Frontal cortex (tissue), 3 donors: ENCODE measurements at regions not wholly inside any gene's neighbourhood (a gene's known extent, or its start where the extent isn't known, plus 50 kb on each side); places are given as distances from the start of the nearest gene placed in this dataset.

Experiments used
- DNase-seq, 2 donors: peaks; one replicate each; pipeline ENCODE4 v3.0.0; 2012; ENCODE audit warnings: low spot score in 2 of 2
- FAIRE-seq: peaks from 2 replicates; lab custom pipeline; 2012; peaks lifted over from hg19 to GRCh38; lab: Jason Lieb, UNC
- donor health status: control.
- donor health status: control.
- donor health status: control.

- FAIRE-seq, result no peak
- DNase-seq, result no peak
Measured at GRCh38 chr12:90078344-90078743, 369.7 kb upstream of the ATP2B1 start.

GRCh38 chr12:90077756-90078155, 369.1 kb upstream of the ATP2B1 start:
- no peak for FAIRE-seq
- no peak for DNase-seq

- no peak for FAIRE-seq
- DNase-seq, result no peak
Measured at GRCh38 chr12:90076851-90077319, 368.2 kb upstream of the ATP2B1 start.

- no peak for DNase-seq
- no peak for FAIRE-seq
Measured at GRCh38 chr12:90075685-90076084, 367.0 kb upstream of the ATP2B1 start.

- no peak for FAIRE-seq
- no peak for DNase-seq
Measured at GRCh38 chr12:90074086-90074485, 365.4 kb upstream of the ATP2B1 start.

GRCh38 chr12:90071996-90072395, 363.4 kb upstream of the ATP2B1 start:
- no peak for FAIRE-seq

GRCh38 chr12:90069711-90070110, 361.1 kb upstream of the ATP2B1 start:
- FAIRE-seq (no peak), DNase-seq (no peak)

More at GRCh38 chr12:90071996-90072395, 363.4 kb upstream of the ATP2B1 start:
- DNase-seq, result no peak

- DNase-seq (no peak), FAIRE-seq (no peak)
Measured at GRCh38 chr12:90067791-90068190, 359.2 kb upstream of the ATP2B1 start.

- DNase-seq (no peak), FAIRE-seq (no peak)
Measured at GRCh38 chr12:90064852-90065801, 356.5 kb upstream of the ATP2B1 start.

- DNase-seq (no peak), FAIRE-seq (no peak)
Measured at GRCh38 chr12:90062799-90063198, 354.2 kb upstream of the ATP2B1 start.

GRCh38 chr12:90061809-90062208, 353.2 kb upstream of the ATP2B1 start:
- FAIRE-seq, result no peak
- no peak for DNase-seq

GRCh38 chr12:90060031-90060430, 351.4 kb upstream of the ATP2B1 start:
- no peak for DNase-seq
- FAIRE-seq, result no peak

- DNase-seq (no peak), FAIRE-seq (no peak)
Measured at GRCh38 chr12:90058704-90059103, 350.1 kb upstream of the ATP2B1 start.

GRCh38 chr12:90055071-90055470, 346.4 kb upstream of the ATP2B1 start:
- DNase-seq, result no peak
- FAIRE-seq, result no peak

- FAIRE-seq, result no peak
- no peak for DNase-seq
Measured at GRCh38 chr12:90048918-90049317, 340.3 kb upstream of the ATP2B1 start.

- DNase-seq, result no peak
- FAIRE-seq, result no peak
Measured at GRCh38 chr12:90045559-90045958, 336.9 kb upstream of the ATP2B1 start.

- DNase-seq (no peak), FAIRE-seq (no peak)
Measured at GRCh38 chr12:90044069-90044468, 335.4 kb upstream of the ATP2B1 start.

- DNase-seq, result no peak
- no peak for FAIRE-seq
Measured at GRCh38 chr12:90042920-90043641, 334.4 kb upstream of the ATP2B1 start.

- no peak for DNase-seq
- FAIRE-seq, result no peak
Measured at GRCh38 chr12:90038289-90038688, 329.7 kb upstream of the ATP2B1 start.

GRCh38 chr12:90037740-90038139, 329.1 kb upstream of the ATP2B1 start:
- no peak for DNase-seq
- no peak for FAIRE-seq

GRCh38 chr12:90036637-90037036, 328.0 kb upstream of the ATP2B1 start:
- no peak for FAIRE-seq
- DNase-seq, result no peak
